ENCODE measurements at regions not wholly inside any gene's neighbourhood (a gene's known extent, or its start where the extent isn't known, plus 50 kb on each side); places are given as distances from the start of the nearest gene placed in this dataset.

DNA sequence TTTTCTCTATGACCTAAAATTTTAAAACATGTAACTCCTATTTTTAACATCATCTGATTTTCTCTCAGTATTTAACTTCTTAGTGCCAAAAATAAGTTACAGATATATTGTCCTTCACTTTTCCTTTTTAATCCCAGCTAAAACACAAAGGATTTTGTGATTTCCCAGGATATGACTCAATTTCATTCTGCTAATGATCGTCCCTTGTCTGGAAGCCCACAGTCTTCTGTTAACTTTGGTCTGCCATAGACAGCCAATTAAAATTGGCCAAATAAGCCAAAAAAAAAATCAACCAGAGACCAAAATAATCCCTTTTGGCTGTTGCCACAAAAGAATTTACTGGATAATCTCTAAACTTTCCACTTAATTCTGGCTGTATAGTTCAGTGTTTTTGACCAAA lies 124.5 kb upstream of the FST start:
- Histone ChIP-seq H3K27ac (peak overlapping the region in 3 of 12 donors; percentile 39 to 63 (median 58)), H3K4me1 (peaks cover 0 to 23% (median 0%) of the 10 kb centered on the region in 12 donors), H3K4me3 (no peak overlapping the region), H3K9me3 (peaks cover 0 to 7% (median 0%) of the 10 kb centered on the region in 12 donors), H3K27me3 (no peaks in the 10 kb centered on the region), H3K36me3 (no peaks in the 10 kb centered on the region)
- ATAC-seq: peak in 1 of 4 donors; percentile 34
- no peak for DNase-seq
- 46 to 73% (median 56%) methylated on average over 1 of the region's 1 CpG for WGBS, 4 donors
- TF ChIP-seq, protein P1, sequence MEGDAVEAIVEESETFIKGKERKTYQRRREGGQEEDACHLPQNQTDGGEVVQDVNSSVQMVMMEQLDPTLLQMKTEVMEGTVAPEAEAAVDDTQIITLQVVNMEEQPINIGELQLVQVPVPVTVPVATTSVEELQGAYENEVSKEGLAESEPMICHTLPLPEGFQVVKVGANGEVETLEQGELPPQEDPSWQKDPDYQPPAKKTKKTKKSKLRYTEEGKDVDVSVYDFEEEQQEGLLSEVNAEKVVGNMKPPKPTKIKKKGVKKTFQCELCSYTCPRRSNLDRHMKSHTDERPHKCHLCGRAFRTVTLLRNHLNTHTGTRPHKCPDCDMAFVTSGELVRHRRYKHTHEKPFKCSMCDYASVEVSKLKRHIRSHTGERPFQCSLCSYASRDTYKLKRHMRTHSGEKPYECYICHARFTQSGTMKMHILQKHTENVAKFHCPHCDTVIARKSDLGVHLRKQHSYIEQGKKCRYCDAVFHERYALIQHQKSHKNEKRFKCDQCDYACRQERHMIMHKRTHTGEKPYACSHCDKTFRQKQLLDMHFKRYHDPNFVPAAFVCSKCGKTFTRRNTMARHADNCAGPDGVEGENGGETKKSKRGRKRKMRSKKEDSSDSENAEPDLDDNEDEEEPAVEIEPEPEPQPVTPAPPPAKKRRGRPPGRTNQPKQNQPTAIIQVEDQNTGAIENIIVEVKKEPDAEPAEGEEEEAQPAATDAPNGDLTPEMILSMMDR (IDR thresholded peaks at IDR 0.05): no peak
- no peak for TF ChIP-seq POLR2A (IDR thresholded peaks at IDR 0.05)
- intact Hi-C loops (cut with DNase I): no loop called here

DNA sequence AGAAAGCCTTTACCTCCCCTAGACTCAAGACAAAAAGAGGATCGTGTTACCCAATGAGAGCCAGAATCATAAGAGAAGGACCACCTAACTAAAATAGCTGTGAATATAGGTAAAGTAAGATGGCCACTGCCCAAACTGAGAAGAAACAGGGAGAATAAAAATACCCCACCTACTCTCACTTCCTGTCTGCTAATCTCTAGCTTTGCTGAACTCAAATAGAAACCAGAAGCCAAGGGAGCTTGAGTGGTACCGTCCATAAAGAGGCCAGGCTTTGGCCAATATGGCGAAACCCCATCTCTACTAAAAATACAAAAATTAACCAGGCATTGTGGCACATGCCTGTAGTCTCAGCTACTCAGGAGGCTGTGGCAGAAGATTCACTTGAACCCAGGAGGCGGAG lies 123.0 kb upstream of the FST start:
- ATAC-seq (no peak), DNase-seq (no peak)
- peaks cover 0 to 7% (median 0%) of the 10 kb centered on the region in 12 donors for H3K9me3 ChIP-seq
- no peak overlapping the region for H3K27ac ChIP-seq
- intact Hi-C loops (cut with DNase I): no loop called here
- WGBS, 4 donors: 88 to 92% (median 91%) methylated on average over 4 of the region's 4 CpGs
- no peak for TF ChIP-seq POLR2A (IDR thresholded peaks at IDR 0.05)
- TF ChIP-seq, protein P1 (IDR thresholded peaks at IDR 0.05): no peak
- no peaks in the 10 kb centered on the region for H3K27me3 ChIP-seq
- H3K4me1 ChIP-seq: peaks cover 0 to 37% (median 0%) of the 10 kb centered on the region in 12 donors
- no peaks in the 10 kb centered on the region for H3K36me3 ChIP-seq
- no peak overlapping the region for H3K4me3 ChIP-seq

DNA sequence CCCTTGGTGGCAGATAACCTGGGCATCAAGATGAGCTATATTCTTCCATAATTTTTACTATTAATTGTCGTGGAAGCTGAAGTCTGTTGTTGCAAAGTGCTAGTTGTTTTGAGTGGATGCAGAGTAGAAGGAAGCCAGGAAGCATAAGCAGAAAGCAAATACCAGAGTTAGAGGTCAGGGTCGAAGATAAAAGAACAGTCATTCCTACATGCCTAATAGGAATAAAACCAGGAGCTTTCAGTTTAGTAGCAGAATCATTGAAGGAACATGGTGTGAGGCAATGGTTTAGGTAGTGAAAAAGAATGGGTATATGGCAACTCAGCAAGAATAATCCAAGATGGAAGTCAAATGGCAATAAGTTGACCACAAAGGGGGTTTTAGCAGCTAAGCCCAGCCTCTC lies 121.6 kb upstream of the FST start:
- Histone ChIP-seq H3K4me1 (peaks cover 0 to 46% (median 0%) of the 10 kb centered on the region in 12 donors), H3K36me3 (no peaks in the 10 kb centered on the region), H3K27me3 (no peaks in the 10 kb centered on the region), H3K4me3 (no peak overlapping the region), H3K9me3 (peaks cover 0 to 7% (median 0%) of the 10 kb centered on the region in 12 donors), H3K27ac (peak overlapping the region in 3 of 12 donors; percentile 56 to 83 (median 73))
- 66 to 77% (median 70%) methylated on average over 2 of the region's 2 CpGs for WGBS, 4 donors
- DNase-seq: no peak
- no peak for ATAC-seq
- TF ChIP-seq, protein P1 (IDR thresholded peaks at IDR 0.05): no peak
- no peak for TF ChIP-seq POLR2A (IDR thresholded peaks at IDR 0.05)
- intact Hi-C loops (cut with DNase I): no loop called here

DNA sequence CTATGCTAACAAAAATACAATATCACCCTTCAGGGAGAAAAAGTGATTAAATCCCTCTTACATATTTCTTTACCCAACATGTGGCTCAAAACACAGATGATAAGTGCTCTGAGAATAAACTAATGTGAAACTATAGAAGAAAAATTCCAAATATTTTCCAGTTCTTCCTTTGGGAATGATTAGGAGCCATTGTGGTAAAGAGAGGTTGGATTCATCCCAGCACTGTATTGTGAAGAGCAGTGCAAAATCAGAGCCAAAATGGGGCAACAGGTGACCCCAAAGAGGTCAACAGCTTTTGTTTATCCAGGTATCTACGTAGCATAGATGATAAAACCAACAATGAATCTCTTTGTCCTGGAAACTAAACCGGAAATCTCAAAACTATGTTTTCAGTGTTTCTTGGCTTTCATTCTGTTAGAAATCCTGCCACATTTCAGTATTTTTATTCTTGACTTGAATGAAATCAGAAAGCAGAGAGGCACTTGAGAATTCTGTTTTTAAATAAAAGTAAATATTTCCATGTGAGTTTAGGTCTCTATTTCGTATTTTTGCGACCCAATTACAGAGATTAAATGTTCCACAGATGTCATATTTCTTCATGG lies 120.4 kb upstream of the FST start:
- Histone ChIP-seq H3K4me3 (no peak overlapping the region), H3K27ac (peak overlapping the region in 6 of 12 donors; percentile 37 to 83 (median 62)), H3K27me3 (no peaks in the 10 kb centered on the region), H3K9me3 (peaks cover 0 to 7% (median 0%) of the 10 kb centered on the region in 12 donors), H3K4me1 (peaks cover 0 to 49% (median 0%) of the 10 kb centered on the region in 12 donors), H3K36me3 (no peaks in the 10 kb centered on the region)
- intact Hi-C loops (cut with DNase I): no loop called here
- no peak for DNase-seq
- WGBS, 4 donors: 55 to 73% (median 67%) methylated on average over 4 of the region's 4 CpGs
- ATAC-seq: peak in 1 of 4 donors; percentile 28
- no peak for TF ChIP-seq POLR2A (IDR thresholded peaks at IDR 0.05)
- TF ChIP-seq, protein P1 (IDR thresholded peaks at IDR 0.05): no peak

All from heart left ventricle (tissue), 16 donors.